HAP-1 (cell line): ENCODE measurements at regions not wholly inside any gene's neighbourhood (a gene's known extent, or its start where the extent isn't known, plus 50 kb on each side); places are given as distances from the start of the nearest gene placed in this dataset.

Experiments
- DNase-seq, 2 experiments: peaks; one replicate each; pipeline ENCODE4 v3.0.0-alpha.2; 2016 to 2020; ENCODE audit warnings: low spot score in 2 of 2
- H3K27me3 ChIP-seq: fragments of 250-450 bp; sonication (Bioruptor Pico); 2 replicates; pipeline ENCODE4 v1.5.1; 2020; ENCODE audit warnings: low read depth, mild to moderate bottlenecking, moderate library complexity
- H3K36me3 ChIP-seq: fragments of 250-450 bp; sonication (Bioruptor Pico); replicated peaks from 2 replicates; pipeline ENCODE4 v1.5.1; 2020; ENCODE audit warnings: mild to moderate bottlenecking
- H3K4me1 ChIP-seq: fragments of 250-450 bp; sonication (Bioruptor Pico); 2 replicates; pipeline ENCODE4 v1.5.1; 2020; ENCODE audit warnings: mild to moderate bottlenecking
- H3K4me3 ChIP-seq: fragments of 250-450 bp; sonication (Bioruptor Pico); 2 replicates; pipeline ENCODE4 v1.5.1; 2020; ENCODE audit warnings: mild to moderate bottlenecking, moderate library complexity
- H3K9me3 ChIP-seq: fragments of 250-450 bp; sonication (Bioruptor Pico); 2 replicates; pipeline ENCODE4 v1.5.1; 2020; ENCODE audit warnings: mild to moderate bottlenecking, moderate library complexity
- in situ Hi-C: fragments of 300-500 bp; cut with MboI; formaldehyde crosslinking; loops from 3 replicates; pipeline ENCODE4 v1.14.3; 2020; ENCODE audit warnings: low sequenced_read_pairs, inconsistent platforms, mixed read lengths

DNA sequence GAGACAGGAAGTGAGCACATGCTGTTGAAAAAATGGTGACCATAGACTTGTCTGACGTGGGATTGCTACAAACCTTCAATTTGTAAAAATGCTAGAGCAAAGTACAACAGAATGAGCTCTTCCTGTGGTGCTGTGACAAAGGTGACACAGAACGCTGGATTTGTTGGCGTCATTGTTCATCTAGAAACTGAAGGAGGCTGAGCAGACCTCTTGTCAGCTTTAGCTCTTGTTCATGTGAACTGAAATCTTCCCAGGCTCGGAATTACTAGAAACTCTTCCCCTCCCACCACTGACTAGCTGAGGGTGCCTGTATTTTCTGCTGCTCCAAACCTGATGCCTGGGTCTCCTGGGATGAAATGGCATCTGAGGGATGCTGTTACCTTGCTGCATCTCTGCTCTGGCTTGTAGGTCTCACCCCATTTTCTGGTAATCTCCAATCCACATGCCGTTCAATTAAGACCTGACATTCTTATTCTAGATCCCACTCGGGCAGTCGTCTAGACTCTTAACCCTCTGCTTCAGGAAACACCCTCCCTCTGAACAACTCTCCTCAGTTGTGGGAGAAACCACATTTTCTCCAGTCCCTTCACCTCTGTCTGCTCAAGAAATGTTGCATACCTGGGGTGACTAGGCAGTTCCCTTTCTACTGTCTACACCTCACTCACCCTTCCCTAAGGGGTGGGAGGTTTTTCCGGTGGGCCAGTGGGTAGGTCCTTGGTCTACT is 349.3 kb downstream of the CXCL12 start:
- DNase-seq: no peak
- H3K4me1 ChIP-seq: no peaks in the 10 kb centered on the region
- in situ Hi-C loops: no loop called here
- no peak overlapping the region for H3K4me3 ChIP-seq
- H3K9me3 ChIP-seq: no peaks in the 10 kb centered on the region; the same call in 1 of the 2 replicates
- no peaks in the 10 kb centered on the region for H3K36me3 ChIP-seq
- H3K27me3 ChIP-seq: no peaks in the 10 kb centered on the region

DNA sequence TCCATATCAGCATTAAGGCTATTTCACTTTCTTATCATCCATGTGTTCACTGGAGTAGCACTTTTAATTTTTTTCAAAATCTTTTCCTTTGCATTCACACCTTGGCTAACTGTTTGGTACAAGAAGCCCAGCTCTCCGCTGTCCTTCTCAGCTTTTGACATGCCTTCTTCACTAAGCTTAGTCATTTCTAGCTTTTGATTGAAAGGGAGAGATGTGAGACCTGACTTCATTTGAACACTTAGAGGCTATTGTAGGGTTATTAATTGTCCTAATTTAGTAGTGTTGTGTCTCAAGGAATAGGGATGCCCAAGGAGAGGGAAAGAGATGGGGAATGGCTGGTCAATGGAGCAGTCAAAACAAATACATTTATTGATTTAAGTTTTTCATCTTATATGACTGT is 350.0 kb downstream of the CXCL12 start:
- in situ Hi-C loops: no loop called here

DNA sequence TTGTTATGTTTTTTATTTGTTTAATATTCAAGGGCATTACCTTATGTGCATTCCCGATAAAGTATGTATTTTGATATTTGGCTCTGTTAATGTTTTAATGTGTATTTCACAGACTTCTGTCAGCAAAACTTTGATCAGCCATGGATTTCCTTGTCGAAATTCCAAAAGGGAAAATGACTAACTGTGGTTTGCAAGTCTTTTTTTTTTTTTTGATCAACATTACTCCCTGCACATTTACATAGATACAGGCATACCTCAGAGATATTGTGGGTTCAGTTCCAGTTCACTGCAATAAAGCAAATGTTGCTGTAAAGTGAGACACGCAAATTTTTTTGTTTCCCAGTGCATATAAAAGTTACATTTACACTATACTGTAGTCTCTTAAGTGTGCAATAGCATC is 351.9 kb downstream of the CXCL12 start:
- DNase-seq: no peak
- no peaks in the 10 kb centered on the region for H3K4me1 ChIP-seq
- H3K27me3 ChIP-seq: no peaks in the 10 kb centered on the region
- no peak overlapping the region for H3K4me3 ChIP-seq
- in situ Hi-C loops: no loop called here
- no peaks in the 10 kb centered on the region for H3K36me3 ChIP-seq
- no peaks in the 10 kb centered on the region; the same call in 1 of the 2 replicates for H3K9me3 ChIP-seq

More for the DNA sequence above, 350.0 kb downstream of the CXCL12 start:
- H3K27me3 ChIP-seq: no peaks in the 10 kb centered on the region
- DNase-seq: no peak
- no peak overlapping the region for H3K4me3 ChIP-seq
- no peaks in the 10 kb centered on the region for H3K4me1 ChIP-seq
- no peaks in the 10 kb centered on the region; the same call in 1 of the 2 replicates for H3K9me3 ChIP-seq
- H3K36me3 ChIP-seq: no peaks in the 10 kb centered on the region

DNA sequence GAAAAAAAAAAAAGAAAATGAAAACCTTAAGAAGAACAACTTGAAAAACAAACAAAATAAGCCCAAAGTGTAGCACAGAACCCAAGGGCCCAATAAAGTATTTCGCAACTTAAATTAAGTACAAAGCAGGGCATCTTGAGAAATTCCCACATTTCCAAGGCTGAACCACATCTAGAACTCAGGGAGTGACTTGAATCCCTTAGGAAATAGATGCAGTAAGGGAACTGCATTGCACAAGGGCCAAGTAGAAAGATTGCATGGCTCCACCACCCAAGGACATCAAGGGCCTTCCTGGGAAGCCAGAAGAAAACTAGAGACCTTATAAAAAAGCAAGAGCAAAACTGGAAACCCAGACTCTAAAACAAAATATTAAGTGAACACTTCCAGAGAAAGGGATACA is 352.7 kb downstream of the CXCL12 start:
- no peaks in the 10 kb centered on the region for H3K27me3 ChIP-seq
- no peak overlapping the region for H3K4me3 ChIP-seq
- no peaks in the 10 kb centered on the region for H3K4me1 ChIP-seq
- H3K36me3 ChIP-seq: no peaks in the 10 kb centered on the region
- in situ Hi-C loops: no loop called here
- no peaks in the 10 kb centered on the region; the same call in 1 of the 2 replicates for H3K9me3 ChIP-seq
- no peak for DNase-seq

DNA sequence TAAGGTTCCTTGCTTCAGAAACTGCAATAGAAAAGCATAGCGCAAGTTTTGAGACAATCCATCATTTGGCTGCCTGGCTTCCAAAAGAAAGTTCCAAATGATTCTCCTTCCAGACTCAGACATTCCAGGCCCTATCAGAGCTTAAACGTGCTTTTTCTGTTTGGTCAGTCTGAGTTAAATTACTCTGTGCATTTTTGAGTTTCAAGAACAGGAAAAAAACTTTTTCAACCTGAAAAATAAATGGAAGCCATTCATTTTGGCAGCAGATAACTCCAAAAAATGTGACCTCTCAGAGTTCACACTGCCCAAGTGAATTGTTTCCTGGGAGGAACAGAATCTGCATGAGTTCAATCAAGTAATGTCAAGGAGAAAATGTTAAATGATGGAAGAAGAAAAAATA is 354.2 kb downstream of the CXCL12 start:
- no peaks in the 10 kb centered on the region; the same call in 1 of the 2 replicates for H3K9me3 ChIP-seq
- no peak overlapping the region for H3K4me3 ChIP-seq
- DNase-seq: no peak
- no peaks in the 10 kb centered on the region for H3K4me1 ChIP-seq
- in situ Hi-C loops: no loop called here
- no peaks in the 10 kb centered on the region for H3K36me3 ChIP-seq
- no peaks in the 10 kb centered on the region for H3K27me3 ChIP-seq

DNA sequence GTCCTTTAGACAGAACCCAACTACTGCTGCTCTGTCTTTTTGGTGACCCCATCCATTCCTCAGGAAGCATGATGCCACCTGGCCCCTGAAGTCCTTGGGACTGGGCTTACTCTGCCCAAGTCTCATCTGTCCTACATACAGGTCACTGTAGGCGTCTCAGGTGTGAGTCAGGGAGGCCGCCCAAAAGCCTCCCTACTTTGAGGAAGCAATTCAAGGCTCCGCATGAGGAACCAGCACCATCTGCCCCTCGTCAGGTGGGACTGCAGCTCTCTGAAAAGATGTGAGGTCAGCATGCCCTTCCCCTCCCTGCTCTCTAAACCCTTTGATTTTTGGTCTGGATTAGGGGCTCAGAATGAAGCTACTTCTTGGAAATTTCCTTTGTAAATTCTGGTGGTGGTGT is 354.8 kb downstream of the CXCL12 start:
- Histone ChIP-seq H3K4me1 (no peaks in the 10 kb centered on the region), H3K4me3 (no peak overlapping the region), H3K36me3 (no peaks in the 10 kb centered on the region), H3K9me3 (no peaks in the 10 kb centered on the region; the same call in 1 of the 2 replicates), H3K27me3 (no peaks in the 10 kb centered on the region)
- in situ Hi-C loops: no loop called here
- DNase-seq: no peak

DNA sequence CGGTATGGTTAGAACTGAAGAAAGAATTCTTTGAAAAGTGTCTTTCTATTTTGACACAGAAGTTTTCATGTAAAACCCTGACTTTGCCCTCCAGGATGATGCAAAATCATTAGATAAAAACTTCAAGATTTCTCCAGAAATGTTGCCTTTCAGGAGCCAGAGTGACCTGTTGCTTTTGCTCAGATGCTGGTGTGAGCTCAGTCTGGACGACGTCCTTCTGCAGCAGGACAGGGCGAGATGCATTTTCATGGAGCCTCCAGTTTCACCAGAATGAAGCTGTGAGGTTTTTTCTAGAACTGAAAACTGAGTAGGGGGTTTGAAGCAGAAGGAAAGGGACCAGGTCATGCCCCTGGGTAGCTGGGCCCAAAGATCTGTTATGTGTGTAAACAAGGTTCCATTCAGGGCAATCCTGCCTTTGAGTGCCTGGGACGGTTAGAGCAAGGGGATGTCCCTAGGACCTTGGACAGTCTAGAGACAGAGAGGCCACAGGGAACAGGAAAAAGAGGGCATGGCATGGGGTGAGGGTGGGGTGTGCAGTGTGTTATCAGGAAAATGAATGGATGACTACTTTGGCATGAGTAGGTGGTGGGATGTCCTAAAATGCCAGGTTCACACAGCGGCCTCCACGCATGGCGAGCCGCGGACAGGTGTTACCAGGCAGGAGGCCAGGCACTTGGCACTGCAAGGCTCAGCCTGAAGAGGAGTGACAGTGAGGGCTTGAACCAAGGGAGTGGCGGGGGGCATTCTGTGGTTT is 356.3 kb downstream of the CXCL12 start:
- Histone ChIP-seq H3K36me3 (no peaks in the 10 kb centered on the region), H3K27me3 (no peaks in the 10 kb centered on the region), H3K4me1 (no peaks in the 10 kb centered on the region), H3K4me3 (no peak overlapping the region), H3K9me3 (no peaks in the 10 kb centered on the region; the same call in 1 of the 2 replicates)
- in situ Hi-C loops: no loop called here
- no peak for DNase-seq

DNA sequence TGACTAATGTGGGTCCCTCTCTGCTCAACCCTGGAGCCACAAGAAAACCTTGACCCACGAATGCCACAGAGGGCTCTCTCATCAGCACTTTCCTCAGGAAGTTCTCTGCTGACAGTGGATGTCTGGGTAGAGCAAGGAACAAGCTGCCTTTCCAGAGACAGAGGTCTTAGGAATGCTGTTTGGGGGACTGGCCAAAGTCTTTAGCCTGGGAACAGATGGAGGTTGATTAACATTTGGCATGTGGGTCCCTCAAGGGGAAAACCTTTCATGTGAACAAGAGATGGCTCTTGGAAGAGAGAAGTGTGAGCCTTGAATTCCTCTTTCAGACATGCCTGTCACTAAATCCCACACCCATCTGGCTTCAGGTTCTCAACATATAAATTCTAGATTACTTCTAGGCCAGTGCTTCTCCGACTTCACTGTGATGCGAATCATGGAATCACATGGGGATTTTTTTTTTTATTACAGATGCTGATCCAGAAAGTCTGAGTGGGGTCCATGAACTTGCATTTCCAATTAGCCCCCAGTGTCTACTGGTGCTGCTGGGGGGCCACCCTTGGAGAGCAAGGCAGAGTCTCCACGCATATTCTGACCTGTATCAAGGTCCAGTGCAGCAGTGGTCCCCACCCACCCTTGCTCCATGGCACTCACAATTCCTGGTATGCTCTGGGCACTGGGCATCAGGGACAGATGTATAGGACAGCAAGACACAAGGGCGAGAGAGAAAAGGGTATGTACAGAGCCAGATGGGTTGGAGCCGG is 360.4 kb downstream of the CXCL12 start:
- H3K4me1 ChIP-seq: no peaks in the 10 kb centered on the region
- in situ Hi-C loops: no loop called here
- no peak overlapping the region for H3K4me3 ChIP-seq

DNA sequence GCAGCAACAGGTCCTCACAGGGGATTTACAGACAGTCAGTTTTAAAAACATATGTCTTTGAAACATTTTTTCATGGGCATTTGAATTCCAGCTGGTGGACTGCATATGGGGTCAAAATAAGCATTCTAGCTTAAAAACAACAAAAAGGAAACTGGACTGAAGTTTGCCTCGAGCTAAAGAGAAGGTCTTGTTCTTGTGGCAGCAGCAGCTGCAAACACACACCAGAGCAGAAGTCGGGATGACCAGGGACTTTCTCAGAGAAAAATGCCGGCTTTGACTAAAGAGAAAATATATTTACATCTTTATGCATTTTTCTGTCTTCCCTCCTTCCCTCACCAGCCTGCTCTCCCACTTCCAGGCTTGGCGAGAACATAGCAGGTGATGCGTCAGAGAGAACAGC is 361.4 kb downstream of the CXCL12 start:
- in situ Hi-C loops: no loop called here
- no peaks in the 10 kb centered on the region for H3K36me3 ChIP-seq

More for the DNA sequence above, 360.4 kb downstream of the CXCL12 start:
- no peaks in the 10 kb centered on the region for H3K36me3 ChIP-seq
- DNase-seq: no peak
- H3K9me3 ChIP-seq: no peaks in the 10 kb centered on the region
- H3K27me3 ChIP-seq: no peaks in the 10 kb centered on the region

DNA sequence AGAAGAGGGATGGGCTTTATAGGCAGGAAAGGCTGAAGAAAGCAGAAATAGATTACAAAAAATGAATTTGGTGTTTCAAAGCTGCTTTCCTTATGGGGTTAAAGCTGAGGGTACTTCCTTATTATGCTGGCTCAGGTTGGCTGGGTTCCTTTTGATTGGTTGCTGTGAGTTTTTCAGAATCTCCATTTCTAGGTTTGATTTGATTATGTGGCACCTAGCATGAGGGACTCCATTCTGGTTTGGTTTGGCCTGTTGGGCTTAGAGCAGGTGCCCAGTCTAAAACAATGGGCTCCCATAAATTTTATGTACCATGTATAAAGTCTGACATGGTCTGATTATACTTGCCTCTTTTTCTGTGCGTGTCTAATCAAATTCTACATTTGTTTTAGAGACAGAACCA is 362.7 kb downstream of the CXCL12 start:
- Histone ChIP-seq H3K4me1 (no peaks in the 10 kb centered on the region), H3K36me3 (no peaks in the 10 kb centered on the region), H3K9me3 (no peaks in the 10 kb centered on the region), H3K27me3 (no peaks in the 10 kb centered on the region), H3K4me3 (no peak overlapping the region)
- no peak for DNase-seq
- in situ Hi-C loops: no loop called here

More for the DNA sequence above, 361.4 kb downstream of the CXCL12 start:
- no peaks in the 10 kb centered on the region for H3K4me1 ChIP-seq
- H3K27me3 ChIP-seq: no peaks in the 10 kb centered on the region
- H3K4me3 ChIP-seq: no peak overlapping the region
- no peaks in the 10 kb centered on the region for H3K9me3 ChIP-seq
- DNase-seq: no peak

DNA sequence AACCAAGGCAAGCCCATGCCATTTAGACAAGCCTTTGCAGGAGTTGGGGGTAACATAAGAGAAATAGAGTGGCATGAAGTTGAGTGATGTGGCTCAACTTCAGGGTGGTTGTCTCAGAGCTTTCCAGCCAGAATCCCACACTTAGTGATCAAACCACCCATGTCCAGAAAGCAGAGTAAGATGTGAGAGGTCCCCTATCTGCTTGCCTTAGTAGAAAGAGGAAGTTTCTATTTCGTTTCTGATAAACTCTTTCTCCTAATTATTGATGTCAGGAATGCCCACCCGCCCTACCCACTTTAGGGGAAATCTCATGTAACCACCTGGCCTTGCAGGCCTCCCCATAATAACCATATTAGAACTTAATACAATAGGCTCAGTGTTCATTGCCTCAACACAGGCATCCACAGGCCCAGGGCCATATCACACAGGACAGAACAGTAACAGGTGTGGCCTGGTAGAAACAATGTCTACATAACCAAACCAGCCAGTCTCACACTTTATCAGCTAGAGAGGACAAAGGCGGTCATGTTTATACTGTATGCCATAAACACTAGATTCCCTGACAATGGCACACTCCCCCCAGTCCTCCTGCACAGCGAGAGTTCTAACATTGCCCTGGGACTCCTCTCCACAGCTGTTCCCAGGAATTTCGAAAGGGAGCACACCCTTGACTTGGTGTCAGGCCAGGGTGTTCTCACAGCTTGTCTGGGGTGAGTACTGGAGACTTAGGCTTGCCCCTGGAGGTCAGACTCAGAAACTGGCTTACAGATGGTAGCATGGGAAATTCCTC is 364.4 kb downstream of the CXCL12 start:
- Histone ChIP-seq H3K27me3 (no peaks in the 10 kb centered on the region), H3K9me3 (no peaks in the 10 kb centered on the region), H3K4me1 (no peaks in the 10 kb centered on the region), H3K4me3 (no peak overlapping the region), H3K36me3 (no peaks in the 10 kb centered on the region)
- no peak for DNase-seq
- in situ Hi-C loops: no loop called here

DNA sequence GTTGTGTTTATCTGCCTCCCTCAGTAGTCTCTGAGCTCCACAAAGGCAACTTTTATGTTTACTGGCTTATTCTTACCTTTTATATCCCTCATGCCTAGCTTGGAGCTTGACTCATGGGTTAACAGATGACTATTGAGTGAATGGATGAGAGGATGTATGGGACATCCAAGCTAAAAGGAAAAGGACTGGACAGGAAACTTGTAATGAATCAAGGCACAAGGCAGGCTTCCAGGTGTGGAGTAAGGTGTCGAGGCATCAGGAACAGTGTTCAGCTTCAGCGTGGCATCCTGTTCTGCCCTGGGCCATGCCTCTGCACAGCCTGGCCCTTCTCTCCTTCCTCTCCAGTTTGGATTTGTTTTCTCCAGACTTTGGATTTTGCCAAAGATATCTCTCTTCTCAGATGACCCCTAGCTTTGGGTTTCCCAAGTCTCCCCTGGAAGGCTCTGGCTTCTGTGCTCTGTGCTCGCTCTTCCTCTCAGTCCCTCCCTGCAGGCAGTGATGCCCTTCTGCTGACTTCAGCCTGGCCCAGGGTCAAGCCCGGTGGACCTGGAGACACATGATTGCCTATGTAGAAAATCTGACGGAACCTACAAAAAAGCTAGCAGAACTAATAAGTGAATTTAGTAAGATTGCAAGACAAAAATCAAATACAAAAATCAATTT is 367.3 kb downstream of the CXCL12 start:
- H3K4me3 ChIP-seq: no peak overlapping the region
- H3K9me3 ChIP-seq: no peaks in the 10 kb centered on the region
- DNase-seq: no peak
- H3K36me3 ChIP-seq: no peaks in the 10 kb centered on the region
- in situ Hi-C loops: no loop called here
- no peaks in the 10 kb centered on the region for H3K4me1 ChIP-seq
- no peaks in the 10 kb centered on the region for H3K27me3 ChIP-seq
